HG03060 (cell line): ENCODE measurements at regions not wholly inside any gene's neighbourhood (a gene's known extent, or its start where the extent isn't known, plus 50 kb on each side); places are given as distances from the start of the nearest gene placed in this dataset.
"Not testable (repeated sequence)": the region's sequence is repeated elsewhere in the genome, so short reads cannot be mapped to it uniquely, and the experiment has no call there.

Source experiments
- ATAC-seq: cut with Tn5 transposase; IDR thresholded peaks from one replicate; pipeline ENCODE4 v1.9.1; 2021; ENCODE audit warnings: low read depth, moderate number of reproducible peaks; ENCODE audit not compliant: unreplicated experiment

DNA sequence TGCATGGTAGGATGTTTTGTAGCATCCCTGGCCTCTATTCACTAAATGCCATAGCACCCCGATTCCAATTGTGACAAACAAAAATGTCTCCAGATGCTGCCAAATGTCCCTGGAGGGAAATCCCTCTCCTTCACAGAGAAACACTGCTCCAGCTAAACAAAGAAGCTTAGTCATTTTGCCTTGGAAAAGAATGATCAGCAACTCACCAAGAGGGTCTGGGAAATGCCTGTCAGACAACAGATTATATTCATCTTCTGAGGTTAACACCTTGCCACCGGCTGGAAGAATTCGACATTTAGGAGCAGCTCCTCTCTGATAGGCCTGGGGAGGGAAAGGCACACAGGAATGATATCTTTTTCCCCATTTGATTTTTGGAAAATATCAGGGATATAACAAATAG is 84.4 kb downstream of the NIBAN1 start:
- ATAC-seq = no peak

DNA sequence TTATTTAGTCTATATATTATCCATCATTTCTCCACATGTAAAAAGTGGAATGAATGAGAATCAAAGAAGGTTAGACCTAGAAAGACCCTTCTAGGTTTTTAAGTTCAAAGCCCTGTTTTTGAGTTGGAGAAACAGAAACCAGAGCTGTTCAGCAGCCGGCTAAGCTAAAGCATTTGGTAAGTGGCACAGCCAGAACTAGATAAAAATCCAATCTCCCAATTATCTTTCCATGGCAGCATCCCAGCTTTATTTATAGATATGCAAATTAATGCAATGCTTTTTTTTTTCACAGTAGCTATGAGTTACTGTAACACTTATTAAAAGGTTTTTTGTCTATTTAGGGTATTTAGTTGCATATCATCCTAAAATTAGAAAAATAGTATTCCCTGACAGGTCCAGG is 85.1 kb downstream of the NIBAN1 start:
- ATAC-seq = no peak

DNA sequence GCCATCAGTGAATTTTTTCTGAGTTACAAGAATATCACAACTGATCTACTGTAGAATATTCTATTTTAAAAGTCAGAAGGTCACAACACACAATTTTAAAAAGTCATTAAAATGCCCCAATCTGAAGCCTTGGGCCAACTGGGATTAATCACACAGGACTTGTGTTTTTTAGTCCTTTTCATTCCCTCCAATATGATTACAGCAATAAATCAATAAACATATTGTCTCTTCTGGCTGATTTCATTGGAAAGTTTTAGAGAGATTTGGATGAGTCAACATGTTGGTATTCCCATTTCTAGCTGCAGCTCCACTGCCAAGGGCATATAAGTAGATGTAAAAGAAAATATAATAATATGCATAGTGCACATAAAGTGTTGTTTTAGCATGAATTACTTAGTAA is 85.8 kb downstream of the NIBAN1 start:
- no peak for ATAC-seq

DNA sequence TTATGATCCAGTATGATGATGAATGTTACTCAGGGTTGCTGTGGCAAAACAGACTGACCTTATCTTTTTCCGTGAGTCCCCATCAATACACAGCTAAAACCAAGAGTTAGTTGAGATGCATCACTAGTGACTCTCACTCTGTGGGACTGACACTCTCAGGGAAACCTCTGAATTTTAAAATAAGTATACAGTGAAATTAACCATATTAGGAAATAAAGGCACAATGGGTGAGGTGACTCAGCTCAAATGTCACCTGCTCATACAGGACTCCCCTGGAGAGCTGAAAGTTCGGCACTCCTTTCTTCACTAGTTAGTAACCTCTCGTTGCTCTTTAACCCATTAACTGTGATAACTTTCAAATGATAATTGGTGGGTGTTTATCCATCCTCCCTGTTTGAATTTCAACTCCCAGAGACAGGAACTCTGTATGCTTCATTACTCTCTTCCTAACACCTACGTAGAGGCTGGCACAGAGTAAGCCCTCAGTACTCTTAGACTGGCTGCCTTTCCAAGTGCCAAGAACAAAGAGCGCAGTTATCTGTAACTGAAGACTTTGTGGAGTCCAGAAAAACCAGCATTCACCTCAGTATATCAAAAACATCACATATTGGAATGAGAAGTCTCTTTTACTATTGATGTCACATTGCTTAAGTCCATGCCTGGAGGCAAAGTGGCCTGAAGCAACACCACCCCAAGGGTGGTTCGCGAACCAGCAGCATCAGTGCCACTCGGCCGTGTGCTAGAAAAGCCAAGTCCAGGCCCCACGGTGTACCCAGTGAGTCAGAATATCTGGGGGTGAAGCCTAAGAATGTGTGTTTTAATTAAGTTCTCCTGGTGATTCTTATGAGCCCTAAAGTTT is 91.1 kb downstream of the NIBAN1 start:
- ATAC-seq = no peak

DNA sequence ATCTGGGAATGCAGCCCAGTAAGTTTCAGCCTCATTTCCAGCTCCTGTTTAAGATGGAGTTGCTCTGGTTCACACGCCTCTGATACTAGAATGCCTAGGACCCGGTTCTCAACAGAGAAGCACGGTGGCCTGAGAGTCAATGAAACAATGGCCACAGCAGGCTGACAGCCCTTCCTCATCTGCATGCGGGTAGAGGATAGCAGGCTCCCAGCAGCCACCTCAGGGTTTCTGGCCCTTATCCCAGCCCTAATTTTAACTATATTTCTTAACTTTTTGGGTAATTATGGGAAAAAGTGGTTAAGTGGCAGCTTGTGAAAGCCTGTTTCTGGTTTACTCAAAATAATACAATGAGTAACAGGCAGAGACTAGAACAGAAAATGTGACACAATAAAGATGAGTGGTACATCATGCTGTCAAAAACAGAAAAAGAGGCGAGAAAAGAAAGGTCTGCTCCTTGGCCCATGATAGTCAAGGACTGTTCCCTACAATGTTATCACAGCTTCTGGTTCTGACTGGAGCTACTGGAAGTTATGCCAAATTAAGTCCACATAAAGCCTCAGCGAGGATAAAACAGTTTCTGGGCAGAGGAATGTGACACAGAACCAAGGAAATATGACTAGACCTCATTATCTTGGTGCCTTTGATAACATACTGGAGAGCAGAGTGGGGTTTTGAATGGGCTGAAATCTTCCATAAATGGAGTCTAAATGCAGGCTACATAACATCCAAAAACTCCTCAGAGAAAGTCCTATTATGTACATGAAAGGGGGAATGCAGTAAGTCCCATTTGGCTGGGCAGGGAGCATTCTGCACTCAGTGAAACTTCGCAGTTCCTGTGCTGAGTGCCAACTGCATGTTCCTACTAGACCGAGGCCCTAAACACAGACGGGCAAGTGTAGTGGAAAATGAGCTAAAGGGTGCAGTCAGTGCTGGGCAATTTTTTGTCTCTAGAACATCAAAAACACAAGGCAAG is 92.1 kb downstream of the NIBAN1 start:
- ATAC-seq = no peak

DNA sequence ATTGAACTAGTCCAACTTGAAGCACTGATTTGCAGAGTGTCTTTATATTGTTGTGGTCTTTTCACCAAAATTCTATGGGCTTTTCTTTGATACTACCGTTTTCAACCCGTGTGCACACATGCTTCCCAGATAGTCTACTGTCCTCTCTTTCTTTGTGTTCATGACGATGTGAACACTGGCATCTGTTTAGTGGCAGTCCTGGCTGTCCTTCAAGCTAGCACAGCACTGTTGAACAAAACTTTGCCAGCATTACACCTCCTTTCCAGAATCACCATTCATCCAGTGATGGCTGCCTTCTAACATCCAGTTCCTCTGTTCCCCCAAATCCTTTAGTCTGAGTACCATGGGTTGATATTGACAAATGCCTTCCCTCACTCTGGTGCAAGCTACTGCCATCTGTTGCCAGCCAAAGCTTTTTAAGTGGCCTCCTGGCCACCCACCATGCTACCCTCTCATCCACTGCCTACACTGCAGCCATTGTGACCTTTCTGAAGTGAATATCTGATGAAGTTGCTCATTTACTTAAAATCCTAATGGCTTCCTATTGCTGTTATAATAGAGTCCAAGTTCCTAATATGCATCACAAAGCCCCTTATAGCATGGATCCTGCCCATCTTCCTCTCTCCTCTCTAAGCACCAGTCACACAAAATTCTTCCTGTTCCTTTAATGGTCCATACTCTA is 94.3 kb downstream of the NIBAN1 start:
- ATAC-seq = no peak

DNA sequence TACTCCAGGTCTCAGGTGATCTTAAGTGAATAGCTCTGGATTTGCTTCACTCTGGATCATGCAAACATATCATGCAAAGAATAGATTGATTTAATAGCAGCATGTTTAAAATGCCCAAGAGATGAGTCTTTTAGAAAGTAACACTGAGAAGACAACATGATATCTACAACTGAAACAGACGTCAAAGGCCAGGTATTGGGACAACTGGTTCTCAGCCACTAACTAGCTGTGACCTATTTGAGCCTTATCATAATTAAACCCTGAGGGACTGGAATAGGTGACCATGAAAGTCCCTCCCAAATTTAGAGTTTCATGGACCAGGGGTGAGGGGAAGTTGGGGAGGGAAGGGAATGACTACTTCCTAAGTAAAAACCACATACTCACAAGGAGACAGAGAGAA is 95.7 kb downstream of the NIBAN1 start:
- no peak for ATAC-seq

DNA sequence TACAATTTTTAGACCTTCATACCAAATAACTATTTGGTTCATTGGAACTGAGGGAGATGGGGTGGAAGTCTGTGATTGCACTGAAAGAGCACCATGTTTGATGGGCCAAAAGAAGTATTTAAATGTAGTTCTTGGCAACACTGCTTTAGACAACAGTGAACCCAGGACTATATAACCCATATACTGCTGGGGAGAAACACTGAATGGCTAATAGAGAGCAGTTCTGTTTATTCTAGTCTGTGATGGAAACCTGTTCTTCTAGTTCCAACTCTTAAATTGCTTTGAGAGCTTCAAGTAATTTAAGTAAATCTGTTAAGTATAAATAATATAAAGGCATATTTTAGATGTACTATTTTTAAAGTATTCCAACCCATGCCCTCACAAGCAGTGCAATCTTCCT is 96.3 kb downstream of the NIBAN1 start:
- ATAC-seq = no peak

DNA sequence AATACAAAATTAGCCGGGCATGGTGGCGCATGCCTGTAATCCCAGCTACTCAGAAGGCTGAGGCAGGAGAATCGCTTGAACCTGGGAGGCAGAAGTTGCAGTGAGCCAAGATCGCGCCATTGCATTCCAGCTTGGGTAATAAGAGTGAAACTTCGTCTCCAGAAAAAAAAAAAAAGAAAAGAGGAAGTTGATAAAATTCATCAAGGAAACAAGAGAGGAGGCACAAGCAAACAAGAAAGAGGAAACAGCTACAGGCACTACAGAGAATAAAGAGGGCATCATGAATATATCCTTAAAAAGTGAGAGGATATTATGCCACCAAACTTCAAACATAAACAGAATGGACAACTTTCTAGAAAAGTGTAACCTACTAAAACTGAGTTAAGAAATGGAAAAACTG is 98.3 kb downstream of the NIBAN1 start:
- not testable (repeated sequence) for ATAC-seq

DNA sequence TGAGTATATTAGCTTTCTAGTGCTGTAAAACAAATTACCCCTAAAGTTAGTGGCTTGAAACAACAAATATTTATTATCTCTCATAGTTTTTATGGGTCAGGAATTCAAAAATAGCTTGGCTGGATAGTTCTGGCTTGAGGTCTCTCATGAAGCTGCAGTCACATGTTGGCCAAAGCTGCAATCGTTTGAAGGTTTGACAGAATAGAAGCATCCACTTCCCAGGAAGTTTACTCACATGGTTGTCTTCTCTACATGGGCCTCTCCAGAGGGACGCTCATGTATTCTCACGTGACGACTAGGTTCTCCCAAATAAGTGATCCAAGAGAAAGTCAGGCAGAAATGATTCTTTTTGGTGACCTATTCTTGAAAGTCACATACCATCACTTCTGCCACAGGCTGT is 99.1 kb downstream of the NIBAN1 start:
- no peak for ATAC-seq

DNA sequence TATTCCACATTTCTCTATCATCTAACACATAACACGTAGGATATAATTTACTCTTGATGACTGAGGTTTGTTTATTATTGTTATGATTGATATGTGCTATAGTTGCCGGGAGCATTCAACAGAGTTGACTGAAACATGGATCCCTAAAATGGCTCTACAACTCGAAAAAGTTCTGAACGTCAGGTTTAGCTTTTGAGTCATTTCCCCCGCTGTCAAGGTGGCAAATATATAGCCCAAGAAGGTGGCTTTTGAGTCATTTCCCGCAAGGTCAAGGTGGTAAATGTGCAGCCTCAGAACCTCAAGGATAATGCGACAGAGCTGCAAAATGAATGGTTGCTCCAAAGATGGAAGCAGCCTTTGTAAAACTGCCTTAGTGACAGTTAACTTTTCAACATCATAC is 104.0 kb downstream of the NIBAN1 start:
- no peak for ATAC-seq

DNA sequence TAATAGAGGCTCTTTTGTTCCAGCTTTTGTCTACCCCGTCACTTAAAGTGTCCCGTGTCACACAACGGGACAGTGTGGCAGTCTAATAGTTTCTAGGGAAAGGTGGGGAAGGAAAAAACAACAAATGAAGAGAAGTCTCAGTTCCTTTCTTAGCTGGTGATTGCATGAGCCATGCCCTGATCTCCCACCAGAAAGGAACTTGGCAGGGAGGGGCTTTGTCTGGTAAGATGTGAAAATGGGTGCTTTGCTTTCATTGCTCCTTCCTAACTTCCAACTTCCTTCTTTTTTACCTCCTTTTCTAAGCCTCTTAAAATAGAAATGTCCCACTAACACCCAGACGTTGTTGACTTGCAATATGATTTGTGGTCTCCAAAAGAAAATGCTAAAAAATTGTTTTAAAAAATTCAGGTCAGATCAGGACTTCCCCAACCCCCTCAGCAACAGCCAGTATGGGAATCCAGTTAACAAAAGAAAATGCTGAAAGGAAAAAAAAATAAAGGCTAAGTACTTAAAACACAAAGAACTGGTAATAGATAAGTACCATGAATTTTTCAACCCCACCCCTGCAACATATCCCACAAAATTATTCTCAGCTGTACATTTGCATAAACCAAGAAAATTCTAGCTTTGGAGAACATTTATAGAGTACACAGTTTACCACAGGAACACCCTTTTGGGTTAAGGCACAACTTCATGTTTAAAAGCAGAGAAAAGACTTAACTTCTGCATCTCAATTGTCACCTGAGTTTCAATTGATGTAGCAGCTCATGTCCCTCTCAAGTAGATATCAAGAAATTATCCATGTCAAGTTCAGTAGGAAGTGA is 106.2 kb downstream of the NIBAN1 start:
- ATAC-seq = no peak

DNA sequence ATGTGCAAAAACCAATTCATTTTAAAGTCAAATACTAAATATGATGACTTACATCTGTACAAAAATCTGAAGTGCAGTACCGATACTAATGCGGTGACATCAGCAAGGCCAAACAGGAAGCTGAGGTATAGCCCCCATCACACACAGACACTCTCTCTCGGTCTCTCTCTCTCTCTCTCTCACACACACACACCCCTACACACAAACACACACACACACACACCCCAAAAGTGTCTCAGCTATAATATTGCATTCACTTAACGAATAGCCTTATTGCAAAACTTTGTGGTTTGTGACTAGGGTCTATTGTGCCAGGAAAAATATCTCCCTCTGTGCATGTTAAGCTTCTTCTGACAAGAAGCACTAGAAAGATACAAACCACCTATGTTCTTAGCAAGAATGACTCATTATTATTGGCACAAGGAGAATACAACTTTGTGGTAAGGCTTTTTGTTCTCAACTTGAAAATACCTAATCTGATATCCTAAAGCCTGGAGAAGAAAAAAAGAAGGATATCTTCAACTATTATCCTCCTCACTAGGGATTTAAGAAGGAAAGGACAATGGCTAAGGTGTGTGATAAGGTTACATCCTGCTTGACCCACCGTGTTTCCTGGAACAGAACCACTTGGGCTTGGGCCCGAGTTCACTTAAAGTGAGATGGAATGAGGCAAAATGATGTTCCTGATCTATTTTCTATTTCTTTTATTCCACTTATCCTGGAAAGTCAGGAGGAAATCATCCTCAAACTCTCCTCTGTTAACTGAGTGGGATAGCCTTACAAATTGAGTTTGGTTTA is 107.1 kb downstream of the NIBAN1 start:
- ATAC-seq = peak; percentile 89

DNA sequence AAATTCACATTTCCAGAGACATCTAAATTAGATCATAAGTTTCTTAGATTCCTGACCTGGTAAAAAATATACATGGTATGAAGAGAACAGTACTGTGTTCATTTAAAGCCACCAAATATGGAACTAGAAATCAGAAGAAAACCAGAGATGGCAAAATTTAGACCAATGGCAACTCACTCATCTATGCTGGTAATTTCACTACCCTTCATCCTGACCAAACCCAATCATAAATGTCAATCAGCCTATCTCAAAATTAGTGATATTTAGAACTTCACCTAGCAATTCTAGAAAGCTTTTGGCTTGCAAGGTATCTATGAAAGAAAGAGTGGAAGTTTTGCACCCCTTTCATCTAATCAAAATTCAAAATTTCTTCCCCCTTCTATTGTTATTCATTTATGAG is 107.7 kb downstream of the NIBAN1 start:
- ATAC-seq = no peak

DNA sequence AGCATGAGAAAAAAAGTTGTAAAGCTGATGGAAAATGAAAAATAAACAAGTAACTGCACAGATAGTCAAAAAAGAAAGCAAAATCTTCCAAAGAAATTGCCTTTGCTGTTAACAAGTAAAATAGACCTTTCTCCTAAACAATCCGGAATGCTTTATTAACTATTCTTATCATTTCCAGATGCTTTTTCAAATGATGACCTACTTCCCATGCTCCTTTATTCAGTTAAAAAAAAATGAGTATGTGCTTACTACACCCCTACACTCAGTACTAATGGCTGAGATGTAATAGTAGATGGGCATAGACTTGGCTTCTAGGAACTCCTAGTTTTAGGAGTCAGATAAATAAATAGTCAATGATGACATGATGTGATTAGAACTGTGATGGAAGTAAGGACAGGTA is 108.5 kb downstream of the NIBAN1 start:
- ATAC-seq = no peak

DNA sequence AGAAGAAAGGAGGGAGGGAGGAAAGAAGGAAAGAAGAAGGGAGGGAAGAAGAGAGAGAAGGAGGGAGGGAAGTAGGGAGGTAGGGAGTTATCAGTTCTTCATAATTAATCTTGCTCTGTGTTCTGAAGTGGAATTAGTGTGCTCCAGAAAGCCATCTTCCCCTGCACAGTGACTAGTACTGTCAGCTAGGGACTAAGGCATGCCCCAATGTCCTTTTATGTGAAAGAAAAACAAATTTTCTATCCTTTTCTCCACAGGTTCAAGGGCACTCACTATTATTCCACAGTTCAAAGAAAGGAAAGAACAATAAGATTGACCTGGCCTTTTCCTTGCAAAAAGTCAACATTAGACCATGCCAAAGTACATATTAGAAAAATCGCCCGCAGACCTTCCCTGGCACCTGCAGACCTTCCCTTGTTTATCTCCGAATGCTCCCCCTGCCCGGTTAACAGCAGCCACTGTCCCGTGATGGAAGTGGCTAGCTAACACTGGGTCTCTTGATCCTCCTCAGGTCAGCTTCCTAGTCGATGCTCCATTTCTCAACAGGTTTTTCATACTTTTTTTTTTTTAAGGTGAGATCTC is 107.2 kb upstream of the EDEM3 start:
- ATAC-seq = no peak

DNA sequence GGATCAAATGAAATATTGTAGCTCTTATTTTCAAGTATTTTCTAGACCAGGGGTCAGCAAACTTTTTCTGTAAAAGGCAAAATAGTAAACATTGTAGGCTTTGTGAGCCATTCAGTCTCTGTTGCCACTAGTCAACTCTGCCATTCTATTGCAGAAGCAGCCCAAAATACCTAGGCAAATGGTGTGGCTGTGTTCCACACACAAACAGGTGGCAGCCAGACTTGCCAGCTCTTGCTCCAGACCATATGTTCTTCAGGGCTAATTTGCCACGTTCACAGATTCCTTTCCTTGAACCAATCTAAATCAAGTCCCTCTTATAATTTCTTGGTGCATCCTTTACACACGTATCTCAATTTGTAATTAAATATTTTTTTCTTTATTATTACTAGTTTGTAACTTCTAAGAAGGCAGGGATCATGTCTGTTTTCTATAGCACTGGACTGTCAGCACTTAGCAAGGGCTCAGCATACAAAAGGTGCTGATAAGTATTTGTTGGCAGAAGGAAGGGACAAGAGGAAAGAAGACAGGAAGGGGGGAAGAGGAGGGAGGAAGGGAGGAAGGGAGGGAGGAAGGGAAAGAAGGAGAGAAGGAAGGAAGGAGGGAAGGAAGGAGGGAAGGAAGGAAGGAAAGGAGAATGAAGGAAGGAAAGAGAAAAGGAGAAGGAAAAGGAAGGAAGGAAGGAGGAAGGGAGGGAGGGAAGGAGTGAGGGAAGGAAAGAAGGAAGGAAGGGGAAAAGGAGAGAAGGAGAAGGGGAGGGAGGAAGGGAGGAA is 106.5 kb upstream of the EDEM3 start:
- peak; percentile 73 for ATAC-seq

DNA sequence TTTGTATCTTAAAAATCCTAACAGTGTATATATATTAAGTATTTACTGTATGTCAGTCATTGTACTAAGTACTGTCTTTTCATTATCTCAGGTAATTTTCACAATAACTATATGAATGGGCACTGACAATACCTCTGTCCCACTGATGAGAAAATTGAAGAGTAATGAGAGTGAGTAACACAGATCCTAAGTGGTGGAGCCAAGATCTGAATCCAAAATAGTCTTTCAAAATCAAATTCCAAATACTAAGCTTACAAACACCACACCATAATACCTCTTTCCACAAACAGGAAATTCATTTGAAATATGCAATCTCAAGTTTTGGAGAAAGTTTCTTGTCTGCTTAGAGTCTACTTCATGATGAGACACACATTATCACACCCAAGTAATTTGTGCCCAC is 105.9 kb upstream of the EDEM3 start:
- ATAC-seq = no peak
